Amniotic epithelial cell (primary cell): ENCODE measurements at regions not wholly inside any gene's neighbourhood (a gene's known extent, or its start where the extent isn't known, plus 50 kb on each side); places are given as distances from the start of the nearest gene placed in this dataset.

Experiments used
- DNase-seq: peaks from one replicate; pipeline ENCODE4 v3.0.0-alpha.2; 2010; ENCODE audit warnings: low read depth

GRCh38 chr1:48164571-48164970, 57.9 kb upstream of the SLC5A9 start:
- no peak for DNase-seq

GRCh38 chr1:48160486-48161132, 61.9 kb upstream of the SLC5A9 start:
- DNase-seq = no peak

- DNase-seq = no peak
These were observed 83.2 kb upstream of the SLC5A9 start for GRCh38 chr1:48139275-48139674.

GRCh38 chr1:48127735-48128685, 94.5 kb upstream of the SLC5A9 start:
- DNase-seq = peak; percentile 8

- no peak for DNase-seq
These were observed 98.9 kb upstream of the SLC5A9 start for GRCh38 chr1:48123647-48124046.

- no peak for DNase-seq
These were observed 100.6 kb upstream of the SLC5A9 start for GRCh38 chr1:48121955-48122354.

- no peak for DNase-seq
These were observed 101.9 kb upstream of the SLC5A9 start for GRCh38 chr1:48120621-48121020.

- no peak for DNase-seq
These were observed 106.7 kb upstream of the SLC5A9 start for GRCh38 chr1:48115835-48116234.

GRCh38 chr1:48114596-48115382, 107.7 kb upstream of the SLC5A9 start:
- peak; percentile 66 for DNase-seq

GRCh38 chr1:48109390-48110013, 112.3 kb upstream of the TRABD2B start:
- DNase-seq = peak; percentile 63

GRCh38 chr1:48107516-48107915, 110.3 kb upstream of the TRABD2B start:
- peak; percentile 2 for DNase-seq

- no peak for DNase-seq
These were observed 108.9 kb upstream of the TRABD2B start for GRCh38 chr1:48106049-48106448.

- DNase-seq = peak; percentile 40
These were observed 108.0 kb upstream of the TRABD2B start for GRCh38 chr1:48105165-48105564.

GRCh38 chr1:48103495-48103894, 106.3 kb upstream of the TRABD2B start:
- DNase-seq = no peak

- peak; percentile 37 for DNase-seq
These were observed 105.6 kb upstream of the TRABD2B start for GRCh38 chr1:48102766-48103165.

- DNase-seq = no peak
These were observed 102.0 kb upstream of the TRABD2B start for GRCh38 chr1:48099072-48099773.

GRCh38 chr1:48093696-48094528, 96.7 kb upstream of the TRABD2B start:
- DNase-seq = peak; percentile 58

- DNase-seq = no peak
These were observed 96.0 kb upstream of the TRABD2B start for GRCh38 chr1:48093147-48093546.

- no peak for DNase-seq
These were observed 95.2 kb upstream of the TRABD2B start for GRCh38 chr1:48092401-48092800.

GRCh38 chr1:48089356-48089891, 92.2 kb upstream of the TRABD2B start:
- DNase-seq = no peak
